ENCODE measurements at regions not wholly inside any gene's neighbourhood (a gene's known extent, or its start where the extent isn't known, plus 50 kb on each side); places are given as distances from the start of the nearest gene placed in this dataset.
"Not testable (repeated sequence)": the region's sequence is repeated elsewhere in the genome, so short reads cannot be mapped to it uniquely, and the experiment has no call there.

- no peaks in the 10 kb centered on the region for H3K36me3 ChIP-seq (replicated peaks in 1 of 2; ENCODE audit: control insufficient read depth in 1 of 2, insufficient read depth in 2 of 2, low read length in 1 of 2)
- H3K4me1 ChIP-seq (ENCODE audit: control insufficient read depth in 1 of 2, insufficient read depth in 2 of 2, low read depth in 1 of 2, low read length in 1 of 2), result peaks cover 0 to 2% of the 10 kb centered on the region in 2 experiments; a peak in 1 of 4 replicates
- H2AFZ ChIP-seq (ENCODE audit: low read depth), result no peak overlapping the region
- DNase-seq, result no peak
- H3K9me3 ChIP-seq, result no peaks in the 10 kb centered on the region
- H3K9ac ChIP-seq, result no peak overlapping the region
- no peaks in the 10 kb centered on the region for H3K9me2 ChIP-seq
- ChIA-PET CTCF (no interaction called here), POLR2A (no interaction called here)
- H3K27me3 ChIP-seq (ENCODE audit: insufficient read depth), result no peaks in the 10 kb centered on the region
- 26% methylated on average over 2 of the region's 2 CpGs for WGBS (ENCODE audit: low lambda C conversion rate)
- H3K79me2 ChIP-seq (ENCODE audit: insufficient read depth), result no peaks in the 10 kb centered on the region
- H3F3A ChIP-seq (replicated peaks; ENCODE audit: insufficient read depth), result no peaks in the 10 kb centered on the region
- H3K4me2 ChIP-seq, result no peak overlapping the region
- H3K4me3 ChIP-seq (ENCODE audit: low read depth in 2 of 2, low read length in 1 of 2), result no peak overlapping the region
- no peaks in the 10 kb centered on the region for H4K20me1 ChIP-seq (ENCODE audit: insufficient read depth)
- TF ChIP-seq RXRA (IDR thresholded peaks at IDR 0.05; ENCODE audit: borderline replicate concordance, low read depth), result no peak
- TF ChIP-seq ELF1 (IDR thresholded peaks at IDR 0.05), result no peak
- no peak for TF ChIP-seq GABPA (IDR thresholded peaks at IDR 0.05; ENCODE audit: low read depth)
- no peak for TF ChIP-seq POLR2AphosphoS5 (IDR thresholded peaks at IDR 0.05; ENCODE audit: low read depth, low read length)
- TF ChIP-seq MXI1 (IDR thresholded peaks at IDR 0.05; ENCODE audit: low read depth, low read length), result no peak
- no peak for TF ChIP-seq SMC3 (IDR thresholded peaks at IDR 0.05; ENCODE audit: low read depth, low read length)
- TF ChIP-seq JUND (IDR thresholded peaks at IDR 0.05), result no peak
- no peak for TF ChIP-seq SIN3A (IDR thresholded peaks at IDR 0.05; ENCODE audit: borderline replicate concordance, low read depth, low read length)
- no peak for TF ChIP-seq CTCF (IDR thresholded peaks at IDR 0.05)
- no peak for TF ChIP-seq RCOR1 (IDR thresholded peaks at IDR 0.05; ENCODE audit: low read length)
- TF ChIP-seq NFIC (IDR thresholded peaks at IDR 0.05; ENCODE audit: borderline replicate concordance), result no peak
- no peak for TF ChIP-seq RFX5 (IDR thresholded peaks at IDR 0.05; ENCODE audit: low read length)
- TF ChIP-seq FOXM1 (IDR thresholded peaks at IDR 0.05; ENCODE audit: low read depth), result no peak
- TF ChIP-seq EP300 (IDR thresholded peaks at IDR 0.05; ENCODE audit: borderline replicate concordance in 1 of 2, low read depth in 1 of 2, low read length in 1 of 2), result no peak
- TF ChIP-seq RAD21 (IDR thresholded peaks at IDR 0.05; ENCODE audit: low read length), result no peak
- TF ChIP-seq FOSL2 (IDR thresholded peaks at IDR 0.05; ENCODE audit: borderline replicate concordance, low read depth), result no peak
- no peak for TF ChIP-seq EZH2phosphoT487 (IDR thresholded peaks at IDR 0.05; ENCODE audit: borderline replicate concordance, low read depth)
- no peak for TF ChIP-seq GATA2 (CRISPR knock-in tag; IDR thresholded peaks at IDR 0.05)
- TF ChIP-seq IRF3 (IDR thresholded peaks at IDR 0.05; ENCODE audit: low read depth, low read length), result no peak
- no peak for TF ChIP-seq USF1 (IDR thresholded peaks at IDR 0.05; ENCODE audit: borderline replicate concordance, low read depth)
- H3K27ac ChIP-seq (ENCODE audit: low read depth in 2 of 2, low read length in 1 of 2), result no peak overlapping the region
These were observed 153.9 kb upstream of the C11orf58 start for GRCh38 chr11:16584569-16584968.

- CTCF ChIA-PET; H3K27ac ChIP-seq (ENCODE audit: low read depth in 2 of 2, low read length in 1 of 2): not testable (repeated sequence)
- WGBS (ENCODE audit: low lambda C conversion rate), result 5% methylated on average over 1 of the region's 1 CpG
These were observed 157.4 kb upstream of the C11orf58 start for GRCh38 chr11:16581078-16581477.

More at GRCh38 chr11:16581078-16581477, 157.4 kb upstream of the C11orf58 start:
- H3K4me1 ChIP-seq (ENCODE audit: control insufficient read depth in 1 of 2, insufficient read depth in 2 of 2, low read depth in 1 of 2, low read length in 1 of 2); H3K4me3 ChIP-seq (ENCODE audit: low read depth in 2 of 2, low read length in 1 of 2); POLR2A ChIA-PET; H4K20me1 ChIP-seq (ENCODE audit: insufficient read depth); H3K9ac ChIP-seq; H3K79me2 ChIP-seq (ENCODE audit: insufficient read depth); H2AFZ ChIP-seq (ENCODE audit: low read depth); H3K36me3 ChIP-seq (replicated peaks in 1 of 2; ENCODE audit: control insufficient read depth in 1 of 2, insufficient read depth in 2 of 2, low read length in 1 of 2); DNase-seq; H3F3A ChIP-seq (replicated peaks; ENCODE audit: insufficient read depth); H3K4me2 ChIP-seq; H3K27me3 ChIP-seq (ENCODE audit: insufficient read depth); H3K9me2 ChIP-seq; H3K9me3 ChIP-seq: not testable (repeated sequence)

Data from SK-N-SH (cell line).